Stimulated activated CD8-positive, alpha-beta memory T cell treated with anti-CD3 and anti-CD28 coated beads, Interleukin-4, amount 100 ng/mL, for 48 hours (primary cell): ENCODE measurements at regions not wholly inside any gene's neighbourhood (a gene's known extent, or its start where the extent isn't known, plus 50 kb on each side); places are given as distances from the start of the nearest gene placed in this dataset.

Source experiments
- DNase-seq: peaks from one replicate; pipeline ENCODE4 v3.0.0-alpha.2; 2020

DNA sequence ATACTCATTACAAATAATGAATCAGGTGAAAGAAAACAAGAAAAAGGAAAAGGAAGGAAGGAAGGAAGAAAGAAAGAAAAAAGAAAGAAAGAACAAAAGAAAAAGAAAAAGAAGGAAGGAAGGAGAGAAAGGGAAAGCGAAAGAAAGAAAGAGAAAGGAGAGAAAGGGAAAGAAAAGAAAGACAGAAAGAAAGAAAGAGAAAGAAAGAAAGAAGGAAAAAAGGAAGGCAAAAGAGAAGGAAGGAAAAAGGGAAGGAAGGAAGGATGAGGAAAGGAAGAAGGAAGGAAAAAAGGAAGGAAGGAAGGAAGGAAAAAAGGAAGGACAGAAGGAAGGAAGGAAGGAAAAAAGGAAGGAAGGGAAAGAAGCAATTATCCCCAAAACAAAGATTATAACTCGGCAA, 1460.4 kb upstream of the PIK3C3 start:
- DNase-seq, result no peak

DNA sequence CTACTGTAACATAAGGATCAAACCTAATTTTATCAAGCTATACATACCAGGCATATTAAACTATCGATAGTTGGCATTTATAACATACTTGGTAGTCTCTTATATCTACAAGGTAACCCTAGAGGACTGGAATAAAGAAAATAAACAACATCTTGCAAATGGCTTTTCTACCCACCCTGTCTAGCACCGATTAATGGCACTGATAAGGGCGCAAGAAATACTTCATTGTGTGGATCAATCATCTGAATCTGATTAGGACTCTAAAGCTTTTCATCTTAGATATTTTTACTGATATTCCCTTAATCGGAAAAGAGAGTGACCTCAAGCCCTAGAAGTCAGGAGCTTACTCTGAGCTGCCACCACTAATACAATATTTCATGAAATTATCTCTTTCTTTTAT, 1461.7 kb upstream of the PIK3C3 start:
- DNase-seq, result no peak

DNA sequence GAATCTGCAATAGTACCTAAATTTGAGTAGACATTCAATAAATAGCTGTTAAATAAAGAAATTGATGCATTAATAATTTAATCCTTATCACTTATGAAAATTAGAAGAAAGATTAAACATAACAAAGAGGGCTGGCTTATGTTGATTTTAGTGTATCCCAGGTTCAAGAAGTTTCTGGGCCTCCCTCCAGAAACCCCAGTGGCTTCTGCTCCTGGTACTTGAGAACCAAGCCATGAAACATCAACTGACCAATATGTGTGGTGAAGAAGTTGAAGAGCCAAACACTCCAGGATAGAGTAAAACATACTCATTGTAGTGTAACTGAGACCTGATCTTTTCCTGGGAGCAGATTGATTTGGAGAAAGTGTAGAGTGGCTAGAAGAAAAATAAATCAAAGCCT, 1465.7 kb upstream of the PIK3C3 start:
- DNase-seq, result no peak

DNA sequence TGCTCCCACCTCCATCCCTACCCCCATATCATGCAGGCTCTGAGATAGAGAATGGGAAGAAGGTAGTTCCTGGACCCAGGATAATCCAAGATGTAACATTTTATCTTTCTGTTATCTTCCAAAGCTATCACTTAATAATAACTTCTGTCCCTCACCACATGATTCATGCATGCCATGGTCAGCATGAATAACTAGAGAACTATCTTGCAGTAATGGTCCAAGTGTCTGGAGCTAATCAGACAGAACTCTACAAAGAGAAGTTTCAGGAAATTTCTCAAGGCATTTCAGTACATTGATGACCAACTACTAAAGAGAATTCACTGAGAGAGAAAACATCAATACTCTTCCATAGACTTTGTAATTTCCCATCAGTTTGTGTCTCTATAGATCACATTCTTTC, 1469.7 kb upstream of the PIK3C3 start:
- DNase-seq, result no peak

DNA sequence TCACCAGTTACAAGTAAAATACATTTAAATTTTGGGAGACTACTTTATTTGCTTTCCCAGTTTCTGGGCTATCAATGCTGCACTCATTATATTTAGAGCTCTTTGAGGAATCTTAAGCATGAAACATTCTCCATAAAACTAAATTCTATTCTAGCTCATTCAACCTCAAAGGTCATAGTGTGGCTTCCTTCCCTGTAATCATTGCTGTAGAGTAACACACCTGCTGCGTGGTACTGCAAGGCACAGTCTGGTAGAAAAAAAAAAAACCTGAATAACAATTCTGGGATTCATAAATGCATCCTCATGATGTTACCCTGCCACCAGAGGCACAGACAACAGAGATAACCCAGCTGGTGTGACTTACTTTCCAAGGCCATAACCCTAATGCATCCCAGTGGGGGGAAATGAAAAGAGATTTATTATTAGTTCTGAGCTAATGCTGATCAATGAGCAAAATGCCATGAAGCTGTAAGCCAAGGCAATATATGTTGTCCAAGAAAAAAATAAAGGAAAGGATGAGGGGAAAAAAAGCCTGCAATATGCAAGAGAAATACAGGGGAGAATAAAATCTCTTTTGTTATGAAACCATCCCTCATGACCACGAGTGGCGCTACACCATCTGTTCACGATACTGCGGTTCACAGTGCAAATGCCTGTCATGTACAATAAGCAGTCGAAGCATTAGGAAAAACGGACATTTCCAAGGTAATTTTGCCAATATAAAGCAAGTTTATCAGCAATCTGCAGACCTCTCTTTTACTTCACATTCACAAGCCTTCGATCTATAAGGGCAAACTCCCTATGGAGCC, 1481.6 kb upstream of the PIK3C3 start:
- DNase-seq, result no peak

DNA sequence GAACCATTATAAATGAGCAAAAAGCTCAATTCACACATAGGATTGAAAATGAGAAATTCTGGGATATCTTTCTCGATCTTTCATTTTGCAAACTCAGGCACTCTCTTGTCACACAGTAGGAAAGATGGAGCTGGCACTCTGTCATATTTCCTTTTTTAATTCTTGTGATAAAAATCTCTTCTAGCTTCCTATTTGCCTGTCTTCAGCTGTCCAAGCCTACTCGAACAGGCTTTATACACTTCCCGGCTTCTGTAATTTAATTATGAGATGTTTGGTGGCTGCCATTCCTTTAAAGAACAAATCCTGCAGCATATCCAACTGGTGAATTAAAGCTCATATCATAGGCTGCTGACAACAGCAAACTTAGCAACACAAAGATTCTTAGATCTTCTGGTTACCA, 1484.3 kb upstream of the PIK3C3 start:
- no peak for DNase-seq

DNA sequence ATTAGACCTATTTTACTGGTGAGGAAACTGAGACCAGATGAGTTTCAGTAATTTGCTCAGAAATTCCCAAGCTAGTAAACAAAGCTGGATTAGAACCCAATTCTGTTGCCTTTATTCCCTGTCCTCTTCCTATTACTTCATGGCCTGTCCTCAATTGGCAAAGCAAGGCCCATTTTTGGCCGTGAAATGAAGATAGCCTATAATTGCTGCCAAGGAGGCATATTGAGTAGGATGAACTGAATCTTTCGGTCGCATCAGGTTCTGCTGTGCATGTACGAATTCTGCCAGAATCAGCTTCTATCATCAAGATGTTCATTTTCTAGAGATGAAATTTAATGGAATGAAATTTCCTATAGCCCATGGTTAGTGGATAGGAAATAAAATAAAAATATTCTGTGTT, 1485.2 kb upstream of the PIK3C3 start:
- no peak for DNase-seq

DNA sequence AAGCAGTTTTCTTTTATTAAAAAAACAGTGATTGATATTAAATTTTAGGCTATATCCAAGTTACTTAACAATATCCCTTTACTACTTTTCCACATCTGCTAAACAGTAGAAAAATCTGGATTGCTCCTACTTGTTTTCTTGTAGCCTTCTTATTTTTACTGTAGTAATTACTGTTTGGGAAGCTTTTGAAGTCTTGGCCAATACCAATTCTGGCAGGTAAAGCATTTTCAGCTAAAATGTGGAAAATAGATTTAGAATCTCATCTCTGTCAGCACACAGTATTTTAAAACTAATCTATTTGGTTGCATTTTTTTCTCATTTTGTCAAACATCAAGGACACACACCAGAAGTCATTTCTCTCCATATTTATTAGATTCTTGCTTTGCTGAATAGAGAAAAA, 1485.7 kb upstream of the PIK3C3 start:
- DNase-seq, result no peak

DNA sequence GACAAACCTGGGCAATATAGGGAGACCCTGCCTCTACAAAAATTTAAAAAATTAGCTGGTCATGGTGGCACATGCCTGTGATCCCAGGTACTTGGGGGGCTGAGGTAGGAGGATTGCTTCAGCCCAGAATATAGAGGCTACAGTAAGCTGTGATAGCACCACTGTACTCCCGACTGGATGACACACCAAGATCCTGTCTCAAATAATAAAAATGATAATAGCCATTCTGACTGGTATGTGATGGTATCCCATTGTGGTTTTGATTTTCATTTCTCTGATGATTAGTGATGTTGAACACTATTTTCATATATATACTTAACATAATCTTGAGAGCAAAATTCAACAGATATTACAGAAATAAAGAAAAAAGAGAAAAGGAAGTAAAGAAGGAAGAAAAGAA, 1491.0 kb upstream of the PIK3C3 start:
- DNase-seq, result no peak

DNA sequence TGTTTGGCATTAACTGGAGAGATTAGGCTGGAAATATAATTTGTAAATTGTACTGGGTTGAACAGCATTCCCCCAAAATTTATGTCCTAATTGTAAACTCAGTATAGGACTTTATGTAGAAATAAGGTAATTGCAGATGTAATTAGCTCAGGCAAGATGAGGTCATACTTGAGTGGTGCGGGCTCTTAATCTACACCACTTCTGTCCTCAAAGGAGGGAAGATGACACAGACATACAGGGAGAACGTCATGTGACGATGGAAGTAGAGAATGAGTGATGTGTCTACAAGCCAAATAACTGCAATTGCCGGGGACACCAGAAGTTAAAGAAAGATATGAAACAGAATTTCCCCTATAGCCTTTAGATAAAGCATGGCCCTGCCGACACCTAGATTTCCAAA, 1501.1 kb upstream of the PIK3C3 start:
- DNase-seq, result no peak

DNA sequence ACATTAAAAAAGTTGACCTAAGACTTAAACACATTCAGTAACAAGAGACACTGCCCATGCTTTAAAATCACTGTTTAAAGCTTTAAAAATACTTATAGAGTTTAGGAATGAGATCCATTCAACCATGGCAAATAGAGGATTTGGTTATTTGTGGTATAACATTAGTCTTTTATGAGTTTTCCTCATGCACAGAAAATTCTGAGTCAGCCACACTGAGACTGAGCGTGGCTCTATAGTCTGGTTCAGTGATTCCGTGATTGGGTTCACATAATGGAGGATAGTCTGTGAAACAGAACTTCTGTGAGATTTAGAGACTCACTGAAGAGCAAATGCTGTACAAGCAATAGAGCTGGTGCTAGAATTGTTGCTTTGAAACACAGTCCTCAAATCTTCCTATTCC, 1502.4 kb upstream of the PIK3C3 start:
- DNase-seq, result no peak

DNA sequence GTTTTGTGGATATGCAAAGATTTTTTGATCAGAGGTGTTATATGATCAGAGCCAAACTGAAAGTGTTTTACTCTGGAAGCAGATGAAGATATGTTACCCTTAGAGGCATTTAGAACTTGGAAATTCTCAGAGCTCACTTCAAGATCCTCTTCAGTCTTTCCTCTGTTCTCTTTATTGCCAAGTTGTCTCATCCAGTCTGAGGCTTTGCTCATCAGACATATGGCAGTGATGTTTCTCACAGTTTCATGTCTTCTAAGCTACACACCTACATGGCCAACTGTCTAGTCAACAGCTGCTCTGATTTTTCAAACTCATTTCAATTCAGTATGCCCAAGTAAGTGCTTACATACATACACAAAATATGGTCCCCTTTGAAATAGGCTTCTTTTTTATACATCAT, 1504.3 kb upstream of the PIK3C3 start:
- DNase-seq, result no peak

DNA sequence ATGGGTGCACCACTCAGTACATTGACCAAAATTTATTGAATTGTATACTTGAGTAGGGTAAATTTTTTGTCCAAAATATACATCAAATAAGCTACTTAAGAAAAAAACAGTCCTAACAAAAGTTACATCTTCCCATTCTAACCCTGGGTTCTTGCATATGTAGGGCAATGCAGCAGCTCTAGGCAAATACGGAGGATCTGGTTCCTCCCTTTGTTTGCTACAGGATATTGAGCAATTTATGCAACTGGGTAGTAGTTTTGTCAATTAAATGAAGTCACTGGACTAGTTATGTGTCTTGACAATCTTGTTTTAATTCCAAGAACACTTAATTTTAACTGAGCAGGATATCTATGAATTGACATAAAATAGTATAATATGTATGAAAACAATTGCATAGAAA, 1507.2 kb upstream of the PIK3C3 start:
- no peak for DNase-seq

DNA sequence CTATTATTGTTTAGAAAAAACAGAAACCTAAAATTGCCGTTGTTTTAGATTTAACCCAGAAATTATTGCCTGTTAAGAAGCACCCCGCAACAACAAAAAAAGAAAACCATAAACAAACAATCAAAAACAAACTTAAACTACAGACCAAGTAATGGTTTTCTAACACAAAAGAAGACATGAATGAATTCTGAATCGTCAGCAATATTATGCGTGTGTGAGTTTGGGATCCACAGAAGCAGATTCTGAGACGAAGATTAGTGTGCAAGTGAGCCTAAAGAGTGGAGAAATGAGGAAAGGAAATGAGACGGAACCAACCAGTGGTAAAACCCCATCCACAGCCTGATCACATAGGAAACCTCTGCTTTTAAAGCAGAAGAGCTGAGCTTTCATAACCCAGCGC, 1514.9 kb upstream of the PIK3C3 start:
- DNase-seq, result no peak

DNA sequence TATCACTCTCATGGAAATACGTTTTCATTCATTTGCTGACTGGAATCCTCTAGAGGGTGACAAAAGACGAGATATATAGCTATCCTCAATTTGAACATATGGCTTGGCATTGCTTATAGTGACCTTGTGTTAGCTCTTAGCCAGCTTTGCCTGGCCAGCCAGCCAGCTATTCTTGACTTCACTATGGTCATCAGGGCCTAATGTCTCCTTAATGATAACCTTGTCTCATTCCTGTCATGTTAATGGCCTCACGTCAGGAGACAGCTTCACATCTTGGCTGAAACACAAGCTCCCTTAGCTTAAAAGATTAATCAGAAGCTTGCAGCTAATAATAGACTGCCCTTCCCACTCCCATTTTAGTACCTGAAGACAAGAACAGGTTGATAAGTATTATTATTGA, 1517.5 kb upstream of the PIK3C3 start:
- no peak for DNase-seq

DNA sequence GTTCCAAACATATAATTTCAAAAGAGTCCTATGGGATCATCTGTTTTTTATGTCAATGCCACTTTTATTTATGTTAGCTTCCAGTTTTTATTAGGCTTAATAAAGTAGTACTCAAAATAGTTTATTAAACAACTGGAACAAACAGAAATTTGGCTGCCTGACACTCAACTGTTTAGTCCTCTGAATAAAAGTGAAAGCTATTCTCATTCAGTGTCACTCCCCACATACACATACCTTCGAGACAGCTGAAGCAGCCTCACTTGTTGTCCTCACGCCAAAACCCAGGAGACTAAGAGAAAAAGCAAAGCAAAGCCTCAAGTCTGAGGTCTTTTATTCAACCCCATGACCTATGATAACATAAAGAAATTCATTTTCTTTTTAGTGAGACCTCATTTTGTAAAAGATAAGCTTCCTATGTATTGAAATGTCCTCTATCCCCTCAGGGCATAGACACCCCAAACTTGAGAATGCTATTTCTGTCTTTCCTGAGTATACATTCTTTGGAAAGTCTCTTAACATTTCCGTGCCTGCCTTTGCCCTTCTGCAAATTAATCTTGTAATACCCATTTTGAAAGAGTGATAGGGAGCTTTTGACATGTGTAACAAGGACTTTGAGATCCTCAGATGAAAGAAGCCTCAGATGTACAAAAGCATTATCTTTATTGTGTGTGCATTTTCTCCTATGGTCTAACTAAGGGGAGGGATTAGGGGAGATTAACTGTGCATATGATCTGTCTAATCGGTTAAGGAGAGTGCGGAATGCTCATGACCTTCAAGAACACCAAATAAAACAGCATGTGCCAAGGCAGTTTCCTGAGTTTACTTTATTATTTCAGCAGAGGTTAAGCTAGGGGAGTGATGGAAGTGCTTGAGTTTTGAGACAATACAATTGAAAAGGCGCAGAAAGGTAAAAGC, 1523.7 kb upstream of the PIK3C3 start:
- no peak for DNase-seq

DNA sequence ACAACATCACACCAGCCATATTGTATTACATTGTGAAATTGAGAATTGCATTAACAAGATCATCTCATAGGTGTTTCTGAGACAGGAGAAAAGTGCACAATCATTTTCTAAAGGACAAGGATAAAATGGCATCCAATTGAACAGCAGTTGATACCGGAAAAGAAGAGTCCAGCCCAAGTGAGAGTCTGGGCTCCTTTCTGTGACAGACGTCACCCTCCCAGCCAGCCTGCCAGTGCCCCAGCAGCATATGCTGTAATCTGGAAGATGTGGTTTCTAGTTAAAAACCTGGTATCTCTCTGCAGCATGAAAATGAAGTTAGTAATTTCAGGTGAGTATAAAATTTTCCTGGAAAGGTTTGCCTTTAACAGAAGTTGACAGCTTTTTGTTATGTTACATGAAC, 1531.7 kb upstream of the PIK3C3 start:
- no peak for DNase-seq

DNA sequence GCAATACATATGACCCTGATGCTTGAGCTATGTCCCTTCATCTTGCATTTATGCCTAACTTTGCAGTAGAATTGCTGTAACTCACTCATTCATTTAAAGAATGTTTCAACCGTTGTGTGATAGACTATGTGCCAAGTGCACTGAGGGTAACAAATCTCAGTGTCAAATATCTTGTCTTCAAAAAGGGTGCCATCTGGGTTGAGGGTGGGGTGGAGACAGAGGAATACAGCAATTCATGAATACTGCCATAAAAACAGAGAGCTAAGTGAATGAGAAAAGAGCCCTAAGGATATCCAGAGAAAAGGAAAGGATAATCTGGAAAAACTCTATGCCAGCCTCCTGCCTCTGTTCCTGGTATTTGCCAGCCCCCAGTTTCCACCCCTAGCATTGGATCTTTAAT, 1534.4 kb upstream of the PIK3C3 start:
- DNase-seq, result no peak

DNA sequence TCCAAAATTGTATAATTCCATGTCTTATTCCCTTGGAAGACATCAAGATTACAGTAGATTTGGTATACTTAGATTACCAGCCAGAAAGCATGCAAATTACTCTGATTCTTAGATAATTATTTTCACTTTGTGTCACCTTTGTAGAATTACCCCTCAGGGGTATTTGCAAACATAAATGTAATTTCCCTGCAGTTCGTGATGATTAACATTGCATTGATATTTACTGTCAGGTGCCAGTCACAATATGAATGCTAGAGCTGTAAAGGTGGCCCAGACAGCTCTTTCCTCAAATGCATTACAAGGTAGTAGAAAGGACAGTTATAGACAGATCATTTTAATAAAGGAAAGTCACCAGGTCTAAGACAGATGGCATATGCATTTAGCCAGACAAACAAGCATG, 1537.5 kb upstream of the PIK3C3 start:
- no peak for DNase-seq

DNA sequence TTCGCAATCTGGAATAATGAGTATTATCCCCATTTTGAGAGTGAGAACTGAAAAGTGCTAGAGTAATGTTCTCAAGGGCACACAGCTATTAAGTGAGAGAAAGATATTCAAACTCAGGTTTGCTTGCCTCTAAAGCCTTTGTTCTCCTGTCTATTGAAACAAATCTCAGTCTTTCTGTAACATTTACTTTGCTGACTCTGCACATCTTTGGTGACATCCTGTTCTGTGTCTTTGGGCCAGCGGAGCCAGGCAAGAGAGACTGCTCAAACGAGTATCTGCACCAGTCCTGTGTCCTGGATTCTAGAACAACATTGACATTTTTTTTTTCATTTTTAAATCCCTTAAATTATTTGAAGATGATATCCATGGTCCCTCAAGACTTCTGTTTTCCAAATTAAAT, 1539.2 kb upstream of the PIK3C3 start:
- DNase-seq, result no peak

DNA sequence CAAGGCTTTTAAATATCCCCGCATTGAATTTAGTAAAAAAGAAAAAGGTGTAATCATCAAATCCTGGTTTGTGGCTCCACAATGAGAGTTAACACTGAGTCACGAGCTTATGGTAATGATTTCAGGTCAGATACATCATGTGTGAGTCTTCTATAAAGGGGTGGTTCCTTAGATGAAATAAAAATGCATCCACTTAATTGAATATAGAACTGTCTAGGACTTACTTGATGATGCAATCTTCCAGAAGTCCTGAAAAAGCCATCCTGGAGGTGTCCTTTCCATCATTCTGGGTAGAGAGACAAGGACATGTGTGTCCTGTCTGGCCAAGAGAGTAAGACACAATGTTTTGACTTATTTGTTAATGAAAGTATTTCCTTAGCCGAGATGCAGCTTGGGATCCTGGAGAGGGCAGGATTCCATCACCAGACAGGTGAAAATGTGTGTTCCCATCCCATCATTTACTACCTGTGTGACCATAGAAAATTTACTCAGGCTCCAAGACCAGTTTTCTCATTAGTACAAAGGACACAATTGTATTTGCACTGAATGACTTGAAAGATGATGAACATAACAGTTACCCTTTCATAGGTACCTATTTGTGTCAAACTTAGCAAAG, 1539.8 kb upstream of the PIK3C3 start:
- DNase-seq, result no peak

DNA sequence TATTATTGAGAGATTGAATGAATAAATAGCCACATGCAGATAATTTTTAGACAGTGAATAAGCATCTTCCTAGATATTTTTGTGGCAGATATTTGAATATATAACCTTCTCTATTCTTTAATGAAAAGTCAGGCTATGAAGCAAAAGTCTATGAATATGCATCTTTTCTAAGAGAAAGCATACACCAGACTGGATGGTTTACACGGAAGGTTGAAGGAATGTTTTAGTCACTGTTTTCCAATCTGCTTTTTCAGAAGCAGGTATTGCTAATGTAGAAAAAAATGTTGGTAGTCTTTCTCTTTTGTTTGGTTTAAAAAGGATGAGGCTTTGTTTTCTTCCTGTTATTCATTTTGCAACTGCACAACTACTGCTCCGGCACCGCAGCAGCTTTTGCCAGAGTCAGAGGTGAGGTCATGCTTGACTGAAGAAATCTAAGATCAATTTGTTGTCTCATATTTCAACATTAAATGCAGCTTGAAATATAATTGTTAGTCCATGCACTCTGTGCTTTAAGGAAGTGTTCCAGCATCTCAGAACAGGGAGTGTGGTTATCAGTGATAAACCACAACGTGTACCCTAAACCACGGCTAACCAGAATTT, 1540.8 kb upstream of the PIK3C3 start:
- DNase-seq, result no peak

DNA sequence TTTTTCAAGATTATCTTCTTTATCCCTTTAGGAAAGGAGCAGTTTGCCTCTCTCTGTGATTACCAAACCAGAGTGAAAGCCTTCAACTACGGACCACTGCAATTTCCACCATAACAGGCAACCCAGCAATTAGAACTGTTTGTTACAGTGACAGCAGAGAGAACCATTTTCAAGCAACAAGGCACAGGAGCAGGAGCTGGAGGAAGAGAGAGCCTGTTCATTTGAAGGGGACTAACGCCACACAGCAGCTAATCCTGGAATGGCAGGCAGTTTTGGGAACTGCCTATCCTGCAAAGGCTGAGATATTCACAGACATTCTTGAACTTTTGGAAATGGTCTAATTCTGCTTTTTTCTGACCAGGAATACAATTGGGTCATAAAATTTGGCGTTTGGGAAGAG, 1541.9 kb upstream of the PIK3C3 start:
- no peak for DNase-seq

DNA sequence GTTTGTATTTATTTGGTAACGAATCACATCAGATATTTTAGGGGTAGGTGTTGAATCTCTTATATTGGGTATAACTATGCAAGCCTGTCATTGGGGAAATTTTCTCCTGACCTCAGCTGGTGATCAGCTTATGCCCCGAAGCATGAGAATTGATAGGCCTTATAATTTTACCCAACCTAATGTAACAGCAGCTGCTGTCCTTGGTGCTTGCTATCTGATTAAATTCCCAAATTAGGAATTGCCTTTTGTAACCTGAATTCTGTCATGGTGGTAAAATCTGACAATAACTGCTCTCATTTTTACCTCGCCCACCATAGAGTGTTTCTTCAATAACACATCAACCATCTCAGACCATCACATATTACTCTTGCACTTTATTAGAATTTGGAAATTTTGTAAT, 1542.6 kb upstream of the PIK3C3 start:
- DNase-seq, result no peak
